ENCODE measurements at regions not wholly inside any gene's neighbourhood (a gene's known extent, or its start where the extent isn't known, plus 50 kb on each side); places are given as distances from the start of the nearest gene placed in this dataset.

- TF ChIP-seq CTCF (IDR thresholded peaks at IDR 0.05) (no peak), POLR2A (IDR thresholded peaks at IDR 0.05) (no peak)
- intact Hi-C loops (cut with DNase I; ENCODE audit: low total_unique reads) = no loop called here
- Histone ChIP-seq H3K9me3 (no peaks in the 10 kb centered on the region), H3K4me1 (no peaks in the 10 kb centered on the region), H3K27me3 (no peaks in the 10 kb centered on the region), H3K36me3 (ENCODE audit: low read depth, missing control alignments) (no peaks in the 10 kb centered on the region), H3K27ac (no peak overlapping the region), H3K4me3 (no peak overlapping the region)
- WGBS, 2 donors = 64 to 67% methylated on average over 5 of the region's 5 CpGs
- DNase-seq = no peak
These were observed 263.7 kb upstream of the EEF2KMT start for GRCh38 chr16:5361322-5361721.

GRCh38 chr16:5354645-5355044, 257.1 kb upstream of the EEF2KMT start:
- WGBS, 2 donors = 67 to 72% methylated on average over 5 of the region's 5 CpGs
- H3K27ac ChIP-seq = no peak overlapping the region
- H3K27me3 ChIP-seq = no peaks in the 10 kb centered on the region
- no peaks in the 10 kb centered on the region for H3K36me3 ChIP-seq (ENCODE audit: low read depth, missing control alignments)
- intact Hi-C loops (cut with DNase I; ENCODE audit: low total_unique reads) = no loop called here
- H3K4me1 ChIP-seq = no peaks in the 10 kb centered on the region
- no peak overlapping the region for H3K4me3 ChIP-seq
- no peak for TF ChIP-seq POLR2A (IDR thresholded peaks at IDR 0.05)
- no peak for TF ChIP-seq CTCF (IDR thresholded peaks at IDR 0.05)
- no peak for DNase-seq
- no peaks in the 10 kb centered on the region for H3K9me3 ChIP-seq

- Histone ChIP-seq H3K36me3 (ENCODE audit: low read depth, missing control alignments) (no peaks in the 10 kb centered on the region), H3K27me3 (no peaks in the 10 kb centered on the region), H3K4me3 (no peak overlapping the region), H3K27ac (no peak overlapping the region), H3K9me3 (no peaks in the 10 kb centered on the region), H3K4me1 (no peaks in the 10 kb centered on the region)
- TF ChIP-seq POLR2A (IDR thresholded peaks at IDR 0.05) (no peak), CTCF (IDR thresholded peaks at IDR 0.05) (no peak)
- no peak for DNase-seq
- 57 to 72% methylated on average over 11 of the region's 11 CpGs for WGBS, 2 donors
- intact Hi-C loops (cut with DNase I; ENCODE audit: low total_unique reads) = no loop called here
These were observed 252.3 kb upstream of the EEF2KMT start for GRCh38 chr16:5349670-5350517.

GRCh38 chr16:5349101-5349500, 251.5 kb upstream of the EEF2KMT start:
- intact Hi-C loops (cut with DNase I; ENCODE audit: low total_unique reads) = no loop called here
- H3K27ac ChIP-seq = no peak overlapping the region
- WGBS, 2 donors = 90 to 95% methylated on average over 8 of the region's 8 CpGs
- H3K4me3 ChIP-seq = no peak overlapping the region
- no peaks in the 10 kb centered on the region for H3K4me1 ChIP-seq
- H3K9me3 ChIP-seq = no peaks in the 10 kb centered on the region
- H3K27me3 ChIP-seq = no peaks in the 10 kb centered on the region
- no peaks in the 10 kb centered on the region for H3K36me3 ChIP-seq (ENCODE audit: low read depth, missing control alignments)
- no peak for DNase-seq
- no peak for TF ChIP-seq CTCF (IDR thresholded peaks at IDR 0.05)
- no peak for TF ChIP-seq POLR2A (IDR thresholded peaks at IDR 0.05)

GRCh38 chr16:5347561-5347960, 250.0 kb upstream of the EEF2KMT start:
- H3K27me3 ChIP-seq = no peaks in the 10 kb centered on the region
- WGBS, 2 donors = 89 to 93% methylated on average over 4 of the region's 4 CpGs
- no peak overlapping the region for H3K27ac ChIP-seq
- no peak overlapping the region for H3K4me3 ChIP-seq
- no peaks in the 10 kb centered on the region for H3K9me3 ChIP-seq
- no peaks in the 10 kb centered on the region for H3K4me1 ChIP-seq
- TF ChIP-seq CTCF (IDR thresholded peaks at IDR 0.05) = no peak
- no peak for TF ChIP-seq POLR2A (IDR thresholded peaks at IDR 0.05)
- no peaks in the 10 kb centered on the region for H3K36me3 ChIP-seq (ENCODE audit: low read depth, missing control alignments)
- intact Hi-C loops (cut with DNase I; ENCODE audit: low total_unique reads) = no loop called here
- DNase-seq = no peak
